Activated CD4-positive, alpha-beta T cell treated with anti-CD3 and anti-CD28 coated beads, Interleukin-2, amount 10 ng/mL, durations not matched to agents 24 days and 14 days (primary cell): ENCODE measurements at regions not wholly inside any gene's neighbourhood (a gene's known extent, or its start where the extent isn't known, plus 50 kb on each side); places are given as distances from the start of the nearest gene placed in this dataset.
"Not testable (repeated sequence)": the region's sequence is repeated elsewhere in the genome, so short reads cannot be mapped to it uniquely, and the experiment has no call there.

Source experiments
- DNase-seq: peaks from one replicate; pipeline ENCODE4 v3.0.0; 2022
- H3K27ac Mint-ChIP-seq: one replicate; pipeline ENCODE4 v1.8.0; 2022; ENCODE audit warnings: mild to moderate bottlenecking, mixed read lengths
- H3K27me3 Mint-ChIP-seq: one replicate; pipeline ENCODE4 v1.8.0; 2022; ENCODE audit warnings: mixed read lengths
- H3K36me3 Mint-ChIP-seq: one replicate; pipeline ENCODE4 v1.8.0; 2022; ENCODE audit warnings: low read depth, mild to moderate bottlenecking, mixed read lengths
- H3K4me1 Mint-ChIP-seq: one replicate; pipeline ENCODE4 v1.8.0; 2021; ENCODE audit warnings: mixed read lengths
- H3K4me3 Mint-ChIP-seq: one replicate; pipeline ENCODE4 v1.8.0; 2022; ENCODE audit warnings: mild to moderate bottlenecking, moderate library complexity, mixed read lengths
- H3K9me3 Mint-ChIP-seq: one replicate; pipeline ENCODE4 v1.8.0; 2021; ENCODE audit warnings: mixed read lengths
- intact Hi-C: fragments of 100-400 bp; cut with micrococcal nuclease; formaldehyde crosslinking; loops from one replicate; pipeline ENCODE4 v1.15.1; 2023

DNA sequence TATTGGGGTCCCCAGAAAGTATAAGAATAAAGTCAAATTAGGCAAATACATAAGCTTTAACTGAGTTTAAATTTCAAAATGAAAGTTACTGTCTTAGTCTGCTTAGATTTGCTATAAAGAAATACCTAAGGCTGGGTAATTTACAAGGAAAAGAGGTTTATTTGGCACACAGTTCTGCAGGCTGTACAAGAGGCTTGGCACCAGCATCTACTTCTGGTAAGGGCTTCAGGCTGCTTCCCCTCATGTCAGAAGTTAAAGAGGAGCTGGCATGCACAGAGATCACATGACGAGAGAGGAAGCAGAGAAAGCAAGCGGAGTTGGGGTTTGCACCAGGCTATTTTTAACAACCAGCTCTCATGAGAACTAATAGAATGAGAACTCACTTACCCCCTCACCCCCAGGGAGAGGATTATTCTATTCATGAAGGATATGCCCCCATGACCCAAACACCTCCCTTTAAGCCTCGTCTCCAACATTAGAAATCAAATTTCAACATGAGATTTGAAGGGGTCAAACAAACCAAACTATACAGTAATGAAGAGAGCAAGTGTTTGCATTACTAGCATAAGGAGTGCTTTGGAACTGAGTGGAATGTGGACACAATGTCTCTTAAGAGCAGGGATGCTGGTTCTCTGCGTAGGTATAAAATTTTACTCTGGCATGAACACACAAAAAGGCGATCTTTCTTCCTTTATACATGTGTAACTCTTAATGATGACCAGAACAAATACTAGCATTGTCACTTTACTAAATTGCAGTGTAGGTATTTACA is 292.8 kb upstream of the PMFBP1 start:
- DNase-seq = no peak
- intact Hi-C loops = no loop called here
- Mint-ChIP-seq H3K27me3 (no peaks in the 10 kb centered on the region), H3K4me3 (no peak overlapping the region), H3K9me3 (no peaks in the 10 kb centered on the region), H3K4me1 (no peaks in the 10 kb centered on the region), H3K27ac (no peak overlapping the region), H3K36me3 (no peaks in the 10 kb centered on the region)

DNA sequence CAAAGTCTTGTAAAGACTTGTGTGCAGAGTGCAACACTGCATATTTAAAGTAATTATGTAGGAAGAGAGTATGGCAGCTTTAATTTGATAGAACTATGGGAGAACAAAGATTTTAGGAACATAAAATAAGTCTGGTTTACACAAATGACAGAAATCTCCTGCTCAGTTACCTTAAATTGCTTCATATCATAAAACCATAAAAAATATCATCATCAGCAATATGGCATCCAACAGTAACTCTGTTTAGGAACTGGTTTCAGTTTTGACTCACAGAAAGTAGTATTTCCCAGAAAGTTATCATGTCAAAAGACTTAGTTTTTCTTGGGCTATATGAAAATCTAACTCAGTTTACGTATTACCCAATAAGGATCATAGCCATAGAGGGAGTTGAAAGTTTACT is 292.1 kb upstream of the PMFBP1 start:
- intact Hi-C loops = no loop called here
- H3K27ac Mint-ChIP-seq = no peak overlapping the region
- no peak for DNase-seq
- no peak overlapping the region for H3K4me3 Mint-ChIP-seq
- H3K4me1 Mint-ChIP-seq = no peaks in the 10 kb centered on the region
- H3K36me3 Mint-ChIP-seq = no peaks in the 10 kb centered on the region
- no peaks in the 10 kb centered on the region for H3K27me3 Mint-ChIP-seq
- no peaks in the 10 kb centered on the region for H3K9me3 Mint-ChIP-seq

DNA sequence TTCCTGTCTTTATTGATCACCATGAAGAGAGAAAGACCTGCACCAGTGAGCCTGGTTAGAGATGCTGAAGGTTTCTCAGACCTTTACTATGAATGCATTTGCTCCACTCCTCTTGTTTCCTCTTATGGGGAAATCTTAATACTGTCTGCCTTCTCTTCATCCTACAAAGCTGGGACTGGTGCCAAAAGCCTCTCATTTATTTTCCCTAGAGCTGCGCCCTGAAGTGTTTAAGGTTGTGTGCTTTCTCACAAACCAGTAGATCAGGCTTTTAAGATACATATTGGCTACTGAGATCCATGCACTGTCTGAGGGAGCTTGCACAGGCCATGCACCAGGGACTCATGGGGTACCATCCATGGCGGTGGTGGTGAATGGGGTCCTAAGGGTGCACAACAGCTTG is 286.1 kb upstream of the PMFBP1 start:
- no peaks in the 10 kb centered on the region for H3K27me3 Mint-ChIP-seq
- intact Hi-C loops = no loop called here
- no peak overlapping the region for H3K4me3 Mint-ChIP-seq
- H3K4me1 Mint-ChIP-seq = no peaks in the 10 kb centered on the region
- DNase-seq = no peak
- peaks cover 12% of the 10 kb centered on the region for H3K9me3 Mint-ChIP-seq
- no peak overlapping the region for H3K27ac Mint-ChIP-seq
- H3K36me3 Mint-ChIP-seq = no peaks in the 10 kb centered on the region

DNA sequence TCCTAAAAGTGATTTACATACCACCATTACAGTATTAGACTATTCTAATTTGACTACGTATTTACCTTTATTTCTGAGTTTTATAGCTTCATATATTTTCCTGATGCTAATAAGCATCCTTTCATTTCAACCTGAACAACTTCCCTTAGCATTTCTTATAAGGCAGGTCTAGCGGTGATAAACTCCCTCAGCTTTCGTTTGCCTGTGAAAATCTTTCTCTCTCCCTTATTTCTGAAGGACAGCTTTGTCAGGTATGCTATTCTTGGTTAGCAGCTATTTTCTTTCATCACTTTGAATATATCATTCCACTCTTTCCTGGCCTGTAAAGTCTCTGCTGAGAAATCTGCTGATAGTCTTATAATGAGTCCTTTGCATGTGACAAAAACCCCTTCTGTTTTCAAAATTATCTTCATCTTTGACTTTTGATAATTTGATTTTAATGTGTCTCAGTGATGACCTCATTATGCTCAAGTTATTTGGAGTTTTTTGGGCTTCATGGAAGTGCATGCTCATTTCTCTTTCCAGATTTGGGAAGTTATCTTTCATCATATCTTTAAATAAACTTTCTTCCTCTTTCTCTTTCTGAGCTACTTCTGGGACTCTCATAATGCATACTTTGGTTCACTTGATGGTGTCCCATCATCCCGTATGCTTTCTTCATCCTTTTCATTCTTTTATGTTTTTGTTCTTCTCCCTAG is 285.4 kb upstream of the PMFBP1 start:
- no peak for DNase-seq
- intact Hi-C loops = no loop called here
- H3K27ac Mint-ChIP-seq = no peak overlapping the region
- no peaks in the 10 kb centered on the region for H3K36me3 Mint-ChIP-seq
- H3K9me3 Mint-ChIP-seq = peaks cover 12% of the 10 kb centered on the region
- no peaks in the 10 kb centered on the region for H3K27me3 Mint-ChIP-seq
- H3K4me3 Mint-ChIP-seq = no peak overlapping the region
- H3K4me1 Mint-ChIP-seq = no peaks in the 10 kb centered on the region

- intact Hi-C loops = no loop called here
- DNase-seq = no peak
- Mint-ChIP-seq H3K27ac (no peak overlapping the region), H3K36me3 (no peaks in the 10 kb centered on the region), H3K9me3 (peaks cover 12% of the 10 kb centered on the region), H3K4me1 (no peaks in the 10 kb centered on the region), H3K27me3 (no peaks in the 10 kb centered on the region), H3K4me3 (no peak overlapping the region)
Observed at GRCh38 chr16:72455743-72456659, 284.0 kb upstream of the PMFBP1 start.

GRCh38 chr16:72453856-72454255 is 281.9 kb upstream of the PMFBP1 start:
- H3K36me3 Mint-ChIP-seq, H3K27me3 Mint-ChIP-seq, H3K4me3 Mint-ChIP-seq, DNase-seq, H3K27ac Mint-ChIP-seq, H3K4me1 Mint-ChIP-seq, intact Hi-C loops: not testable (repeated sequence)
- H3K9me3 Mint-ChIP-seq = peaks cover 12% of the 10 kb centered on the region

GRCh38 chr16:72444696-72445095 is 272.7 kb upstream of the PMFBP1 start:
- Mint-ChIP-seq H3K4me3 (no peak overlapping the region), H3K27ac (no peak overlapping the region), H3K9me3 (peaks cover 4% of the 10 kb centered on the region), H3K4me1 (no peaks in the 10 kb centered on the region), H3K27me3 (no peaks in the 10 kb centered on the region), H3K36me3 (no peaks in the 10 kb centered on the region)
- no peak for DNase-seq
- intact Hi-C loops = no loop called here

DNA sequence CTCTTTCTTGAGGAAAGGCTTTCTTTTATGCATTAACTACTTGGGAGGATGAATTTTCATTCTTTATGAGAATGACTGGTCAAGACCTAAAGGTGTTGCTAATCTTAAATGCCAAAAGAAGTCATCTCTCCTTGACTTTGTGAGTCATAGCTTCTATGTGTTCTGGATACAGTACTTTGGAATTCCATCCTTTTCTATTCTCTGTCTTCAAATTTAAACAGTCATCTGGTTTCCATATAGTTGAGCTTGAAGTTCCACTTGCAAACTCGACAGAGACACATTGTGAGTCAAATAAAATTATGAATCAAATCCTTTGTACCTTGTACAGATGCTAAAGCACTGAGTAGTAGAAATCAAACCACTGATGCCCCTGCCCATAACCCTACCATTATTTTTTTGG is 271.9 kb upstream of the PMFBP1 start:
- Mint-ChIP-seq H3K36me3 (no peaks in the 10 kb centered on the region), H3K4me1 (no peaks in the 10 kb centered on the region), H3K27me3 (no peaks in the 10 kb centered on the region), H3K9me3 (peaks cover 4% of the 10 kb centered on the region), H3K4me3 (no peak overlapping the region), H3K27ac (no peak overlapping the region)
- intact Hi-C loops = no loop called here
- no peak for DNase-seq

- H3K36me3 Mint-ChIP-seq = no peaks in the 10 kb centered on the region
- peaks cover 4% of the 10 kb centered on the region for H3K9me3 Mint-ChIP-seq
- no peaks in the 10 kb centered on the region for H3K4me1 Mint-ChIP-seq
- no peak for DNase-seq
- no peak overlapping the region for H3K4me3 Mint-ChIP-seq
- no peaks in the 10 kb centered on the region for H3K27me3 Mint-ChIP-seq
- H3K27ac Mint-ChIP-seq = no peak overlapping the region
- intact Hi-C loops = no loop called here
Observed at GRCh38 chr16:72442385-72443158, 270.6 kb upstream of the PMFBP1 start.

DNA sequence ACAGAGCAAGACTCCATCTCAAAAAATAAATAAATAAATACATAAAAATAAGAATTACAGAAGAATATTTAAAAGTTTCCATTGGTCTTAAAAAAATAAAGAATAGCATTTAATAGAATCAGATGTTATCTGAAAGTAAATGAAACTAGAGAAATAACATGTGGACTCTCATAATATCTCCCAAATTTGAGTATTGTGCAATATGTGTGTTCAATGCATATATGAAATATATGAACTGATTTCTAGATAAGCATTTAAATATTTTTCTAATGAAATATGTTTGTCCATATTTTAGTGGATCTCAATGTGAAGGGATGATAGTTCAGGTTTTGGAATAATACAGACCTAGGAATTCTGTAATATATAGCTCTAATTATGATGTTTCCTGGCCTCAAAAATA is 265.9 kb upstream of the PMFBP1 start:
- no peak for DNase-seq
- Mint-ChIP-seq H3K4me3 (no peak overlapping the region), H3K4me1 (no peaks in the 10 kb centered on the region), H3K9me3 (peaks cover 22% of the 10 kb centered on the region), H3K27me3 (no peaks in the 10 kb centered on the region), H3K36me3 (no peaks in the 10 kb centered on the region), H3K27ac (no peak overlapping the region)
- intact Hi-C loops = no loop called here

- no peak overlapping the region for H3K27ac Mint-ChIP-seq
- H3K27me3 Mint-ChIP-seq = no peaks in the 10 kb centered on the region
- no peaks in the 10 kb centered on the region for H3K4me1 Mint-ChIP-seq
- intact Hi-C loops = no loop called here
- peaks cover 17% of the 10 kb centered on the region for H3K9me3 Mint-ChIP-seq
- H3K4me3 Mint-ChIP-seq = no peak overlapping the region
- DNase-seq = no peak
- H3K36me3 Mint-ChIP-seq = no peaks in the 10 kb centered on the region
Observed at GRCh38 chr16:72434159-72434558, 262.2 kb upstream of the PMFBP1 start.

DNA sequence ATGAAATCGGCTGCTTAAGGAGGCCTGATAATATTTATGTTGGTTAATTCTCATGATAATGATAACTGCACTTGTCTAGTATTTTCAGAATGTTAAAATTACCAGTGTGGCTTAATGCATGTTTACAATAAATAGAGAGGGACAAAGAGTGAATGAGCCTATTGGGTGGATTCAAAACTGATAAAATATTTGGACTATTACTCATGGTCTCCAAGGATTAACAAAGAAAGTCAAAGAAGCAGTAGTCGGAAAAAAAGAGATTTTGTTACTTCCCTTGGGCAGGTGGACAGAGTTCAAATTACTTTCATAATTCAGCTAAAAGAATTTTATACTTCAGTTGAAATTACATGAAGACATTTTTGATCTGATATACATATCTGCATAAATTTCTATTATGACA is 258.2 kb upstream of the PMFBP1 start:
- Mint-ChIP-seq H3K4me3 (no peak overlapping the region), H3K9me3 (peaks cover 14% of the 10 kb centered on the region), H3K27ac (no peak overlapping the region), H3K4me1 (no peaks in the 10 kb centered on the region), H3K27me3 (no peaks in the 10 kb centered on the region), H3K36me3 (no peaks in the 10 kb centered on the region)
- DNase-seq = no peak
- intact Hi-C loops = no loop called here

- H3K4me3 Mint-ChIP-seq = no peak overlapping the region
- DNase-seq = no peak
- no peak overlapping the region for H3K27ac Mint-ChIP-seq
- H3K4me1 Mint-ChIP-seq = no peaks in the 10 kb centered on the region
- peaks cover 10% of the 10 kb centered on the region for H3K9me3 Mint-ChIP-seq
- intact Hi-C loops = no loop called here
- H3K27me3 Mint-ChIP-seq = no peaks in the 10 kb centered on the region
- H3K36me3 Mint-ChIP-seq = no peaks in the 10 kb centered on the region
Observed at GRCh38 chr16:72429671-72430081, 257.7 kb upstream of the PMFBP1 start.
